M059J (cell line): ENCODE measurements at regions not wholly inside any gene's neighbourhood (a gene's known extent, or its start where the extent isn't known, plus 50 kb on each side); places are given as distances from the start of the nearest gene placed in this dataset.
A peak's percentile ranks its signal among the peaks of the same experiment; 100 is the strongest.

Experiments used
- DNase-seq: peaks from one replicate; pipeline ENCODE4 v3.0.0-alpha.2; 2012; ENCODE audit warnings: low read depth

GRCh38 chr20:10863337-10864060 is 189.7 kb upstream of the JAG1 start:
- peak; percentile 90 for DNase-seq

DNA sequence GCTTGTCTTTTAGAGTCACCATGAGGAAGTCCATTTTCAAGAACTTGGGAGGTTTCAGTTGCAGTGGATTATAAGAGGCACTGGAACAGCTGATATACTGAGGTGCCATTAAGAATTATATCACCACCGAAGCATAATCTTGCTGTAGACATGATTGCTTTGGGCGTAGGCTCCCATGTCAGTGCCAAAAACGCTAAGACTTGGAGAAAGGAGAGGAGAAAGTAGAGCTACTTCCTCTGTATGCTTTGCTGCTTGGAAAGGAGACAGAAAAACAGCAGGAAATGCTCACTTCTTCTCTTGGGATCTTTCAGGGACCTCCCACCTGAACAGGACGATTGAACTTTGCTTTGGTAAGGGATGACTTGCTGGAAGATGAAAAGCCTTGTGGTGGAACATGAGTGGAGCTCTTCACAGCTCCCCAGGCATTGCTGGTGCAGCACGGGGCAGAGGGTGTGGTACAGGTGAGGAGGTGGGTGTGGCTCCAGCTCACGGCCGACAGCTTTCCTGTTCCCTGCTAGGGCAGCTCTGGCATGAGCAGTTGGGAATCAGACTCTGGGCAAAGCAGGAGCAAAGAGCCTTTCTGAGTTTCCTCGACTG is 190.4 kb upstream of the JAG1 start:
- peak; percentile 44 for DNase-seq

GRCh38 chr20:10868299-10868698 is 194.5 kb upstream of the JAG1 start:
- DNase-seq, result no peak

DNA sequence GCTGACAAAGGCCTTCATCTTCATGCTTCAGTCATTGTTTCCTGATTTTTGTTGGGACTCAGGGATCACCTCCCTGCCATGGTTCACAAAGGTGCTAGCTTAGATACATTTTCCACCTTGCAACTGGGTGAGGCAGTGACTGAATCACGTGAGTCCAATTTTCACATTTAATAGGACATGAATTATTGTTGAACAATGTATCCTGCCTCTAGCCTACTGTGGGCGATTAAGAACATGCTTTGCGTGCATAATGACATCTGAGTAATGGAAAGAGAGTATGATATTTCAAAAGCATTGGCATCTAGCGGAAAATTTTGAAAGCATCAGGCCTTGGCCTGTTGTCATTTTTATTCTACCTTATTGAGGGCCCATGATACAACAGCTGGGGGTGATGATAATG is 199.2 kb upstream of the JAG1 start:
- DNase-seq, result no peak

DNA sequence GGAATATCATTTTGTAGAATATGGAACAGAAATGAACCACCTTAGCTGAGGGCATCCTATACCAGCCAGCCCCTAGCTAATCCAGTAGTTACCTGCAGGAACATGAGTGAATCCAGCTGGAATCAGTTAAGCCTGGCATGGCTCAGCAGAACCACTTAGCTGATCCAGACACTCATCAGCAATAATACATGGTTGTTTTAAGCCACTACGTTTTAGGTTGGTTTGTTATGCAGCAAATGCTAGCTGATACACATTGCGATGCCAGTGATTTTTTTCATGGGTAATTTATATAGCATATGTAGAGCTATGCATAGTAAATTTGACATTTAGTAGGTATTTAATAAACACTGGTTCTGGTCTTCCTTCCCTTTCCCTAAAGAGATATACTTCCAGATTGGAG is 201.9 kb upstream of the JAG1 start:
- DNase-seq, result no peak

- no peak for DNase-seq
Observed at GRCh38 chr20:10876558-10876957, 202.8 kb upstream of the JAG1 start.

DNA sequence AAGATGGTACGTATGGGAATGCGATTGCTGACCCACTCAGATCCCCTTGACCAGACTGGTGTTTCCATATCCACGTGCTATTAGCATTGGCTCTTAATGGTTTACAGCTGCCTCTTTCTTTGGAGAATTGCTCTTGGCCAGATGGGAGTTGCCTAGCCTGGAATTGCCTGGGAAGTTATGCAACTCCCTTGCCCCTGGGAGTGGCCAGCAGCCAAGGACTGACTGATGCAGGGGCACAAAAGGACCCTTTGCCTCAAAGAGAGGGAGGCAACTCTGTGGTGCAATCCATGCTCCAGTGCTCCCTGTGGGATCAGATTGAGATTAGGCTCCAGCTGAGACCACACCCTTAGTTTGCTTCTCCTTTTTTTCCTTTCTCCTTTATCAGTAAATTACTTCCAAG is 203.5 kb upstream of the JAG1 start:
- DNase-seq, result no peak

DNA sequence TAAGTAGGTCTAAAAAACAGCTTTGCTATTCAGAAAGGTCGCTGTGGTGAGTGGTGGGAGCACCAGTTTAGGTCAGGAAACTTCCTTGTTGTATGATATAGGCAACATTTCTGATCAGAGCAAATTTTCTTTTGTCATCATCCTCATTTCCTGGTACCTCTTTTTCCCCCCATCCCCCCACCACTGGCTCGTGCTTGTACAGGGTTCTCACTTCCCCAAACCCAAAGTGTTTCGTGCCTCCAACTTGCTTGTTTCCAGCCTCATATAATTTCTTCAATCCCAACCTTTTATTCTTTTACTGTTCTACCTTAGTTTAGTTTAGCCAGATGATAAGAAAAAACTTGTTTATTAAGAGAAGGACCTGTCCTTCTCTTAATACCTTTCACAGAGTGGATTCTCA is 209.4 kb upstream of the JAG1 start:
- DNase-seq, result no peak

DNA sequence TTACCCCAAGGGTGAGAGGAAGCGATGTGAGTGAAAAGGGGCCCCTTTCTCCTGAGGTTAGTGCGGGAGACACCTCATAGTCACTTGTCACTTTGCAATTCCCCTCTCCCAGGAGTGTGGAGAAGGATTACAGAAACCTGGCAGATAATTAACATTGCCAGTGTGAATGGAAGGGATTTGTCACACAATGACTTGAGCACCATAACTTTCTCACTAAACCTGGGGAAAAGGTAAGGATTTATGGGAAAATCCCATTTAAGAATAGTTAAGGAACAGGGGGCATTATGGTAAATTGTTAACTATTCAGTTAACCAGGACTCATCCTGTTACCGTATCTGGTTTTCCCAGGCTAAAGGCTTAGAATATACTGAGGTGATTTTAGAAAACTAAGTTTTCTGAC is 219.5 kb upstream of the JAG1 start:
- no peak for DNase-seq

GRCh38 chr20:10897336-10897735 is 223.5 kb upstream of the JAG1 start:
- no peak for DNase-seq

- no peak for DNase-seq
Observed at GRCh38 chr20:10898552-10898951, 224.8 kb upstream of the JAG1 start.

- DNase-seq, result no peak
Observed at GRCh38 chr20:10902174-10902573, 228.4 kb upstream of the JAG1 start.

GRCh38 chr20:10902576-10903282 is 228.9 kb upstream of the JAG1 start:
- DNase-seq, result no peak

DNA sequence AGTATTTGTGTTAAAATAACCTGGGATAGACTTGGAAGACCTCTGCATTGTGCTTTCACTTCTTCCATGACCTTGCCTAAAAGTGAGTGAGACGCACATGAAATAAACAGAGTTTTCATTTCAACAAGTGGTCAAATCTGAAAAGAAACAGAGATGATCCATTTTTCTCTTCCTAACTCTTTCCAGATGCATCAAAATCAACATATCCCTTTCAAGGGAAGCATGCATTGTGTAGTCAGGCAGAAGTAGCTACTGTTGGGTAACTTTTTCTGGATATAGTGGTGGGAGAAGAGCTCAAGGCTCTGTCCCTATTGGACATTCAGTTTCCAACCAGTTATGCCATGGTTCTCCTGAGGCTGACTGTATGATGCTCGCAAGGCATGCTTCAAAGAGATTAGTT is 233.0 kb upstream of the JAG1 start:
- DNase-seq, result no peak

GRCh38 chr20:10909803-10910202 is 236.0 kb upstream of the JAG1 start:
- no peak for DNase-seq

DNA sequence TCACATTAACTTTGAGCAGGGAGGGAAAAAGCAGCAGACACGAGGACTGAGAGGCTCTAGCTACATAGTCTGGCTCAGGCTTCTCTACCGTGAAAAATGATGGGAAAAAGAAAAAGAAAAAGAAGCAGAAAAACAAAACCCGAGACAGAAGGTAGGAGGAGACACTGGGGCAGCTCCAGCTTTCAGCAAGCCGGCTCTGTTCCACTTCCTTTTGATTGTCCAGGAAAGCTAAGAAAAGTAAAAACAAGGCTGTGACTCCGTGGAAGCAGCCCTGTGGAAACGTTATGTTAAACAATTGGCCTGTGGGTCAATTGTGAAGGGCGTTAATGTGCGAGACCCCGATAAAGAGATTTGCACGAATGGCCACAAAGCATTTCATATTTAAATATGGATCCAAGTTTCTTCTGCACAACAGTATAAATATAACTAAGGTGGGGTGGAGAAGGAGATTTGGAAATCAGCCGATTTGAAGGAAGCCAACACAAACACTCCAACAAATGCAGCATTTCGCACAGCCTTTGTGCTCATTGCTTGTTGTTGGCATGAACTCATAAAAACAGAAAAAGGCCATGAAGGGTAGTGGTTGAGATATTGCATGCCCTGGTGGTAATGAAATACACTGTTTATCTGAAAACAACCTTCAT is 236.9 kb upstream of the JAG1 start:
- DNase-seq, result no peak

DNA sequence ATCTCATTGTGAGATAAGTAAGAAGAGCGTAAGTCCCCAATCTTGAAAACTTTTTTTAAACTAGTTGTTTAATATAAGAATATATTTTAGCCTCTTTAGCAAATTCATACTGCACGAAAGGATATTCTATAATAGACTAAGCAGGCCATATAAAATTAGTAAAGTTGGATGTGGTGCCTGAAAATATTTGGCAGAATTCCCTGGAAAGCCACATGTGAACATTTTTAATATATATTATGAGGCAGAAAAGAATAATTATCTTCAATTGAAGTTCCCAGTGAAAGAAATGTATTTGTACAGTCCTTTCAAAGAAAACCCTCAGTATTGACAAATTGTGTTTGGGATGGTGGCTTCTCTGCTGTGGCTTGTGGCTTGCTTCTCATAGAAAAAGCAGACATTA is 237.5 kb upstream of the JAG1 start:
- no peak for DNase-seq

DNA sequence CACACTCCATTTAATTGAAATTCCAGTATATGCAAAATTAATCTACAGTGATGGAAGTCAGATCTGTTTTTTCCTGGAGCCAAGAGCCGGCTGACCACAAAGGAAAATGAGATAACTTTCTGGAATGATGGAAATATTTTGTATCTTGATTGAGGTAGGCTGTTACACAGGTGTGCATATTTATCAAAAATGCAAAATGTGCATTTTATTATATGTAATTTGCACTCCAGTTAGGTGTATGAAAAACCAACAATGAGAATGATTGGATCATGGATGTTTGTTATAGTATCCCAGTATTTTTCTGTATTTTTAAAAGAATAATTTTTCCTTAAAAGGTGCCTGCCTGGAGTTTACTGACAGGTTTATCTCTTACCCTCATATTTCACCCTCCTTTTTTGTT is 242.0 kb upstream of the JAG1 start:
- DNase-seq, result no peak

DNA sequence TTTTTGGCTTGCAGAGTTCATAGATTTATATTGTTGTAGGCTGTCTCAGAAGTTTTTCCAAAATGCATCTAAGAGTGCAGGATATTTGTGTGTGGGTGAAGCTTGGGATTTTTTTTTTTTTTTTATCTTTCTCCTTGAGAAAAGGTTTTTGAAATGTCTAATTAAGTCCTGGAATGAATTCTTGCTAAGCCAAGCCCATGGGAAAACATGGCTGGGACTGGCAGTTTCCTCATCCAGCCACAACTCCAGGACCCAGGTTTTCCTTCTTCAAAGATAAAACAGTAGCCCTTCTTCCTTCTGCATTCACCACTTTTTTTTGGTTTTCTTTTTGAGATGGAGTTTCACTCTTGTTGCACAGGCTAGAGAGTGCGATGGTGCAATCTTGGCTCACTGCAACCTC is 242.5 kb upstream of the JAG1 start:
- DNase-seq, result no peak

DNA sequence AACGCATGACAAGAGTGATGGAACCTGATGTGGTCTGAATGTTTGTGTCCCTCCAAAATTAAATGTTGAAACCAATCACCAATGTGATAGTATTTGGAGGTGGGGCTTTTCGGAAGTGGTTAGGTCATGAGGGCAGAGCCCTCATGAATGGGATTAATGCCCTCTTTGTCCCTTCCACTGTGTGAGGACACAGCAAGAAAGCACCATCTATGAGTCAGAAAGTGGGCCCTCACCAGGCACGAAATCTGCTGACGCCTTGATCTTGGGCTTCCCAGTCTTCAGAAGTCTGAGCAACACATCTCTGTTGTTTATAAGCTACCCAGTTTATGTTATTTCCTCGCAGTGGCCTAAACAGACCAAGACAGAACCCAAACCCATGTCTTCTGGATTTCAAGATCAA is 244.0 kb upstream of the JAG1 start:
- no peak for DNase-seq

DNA sequence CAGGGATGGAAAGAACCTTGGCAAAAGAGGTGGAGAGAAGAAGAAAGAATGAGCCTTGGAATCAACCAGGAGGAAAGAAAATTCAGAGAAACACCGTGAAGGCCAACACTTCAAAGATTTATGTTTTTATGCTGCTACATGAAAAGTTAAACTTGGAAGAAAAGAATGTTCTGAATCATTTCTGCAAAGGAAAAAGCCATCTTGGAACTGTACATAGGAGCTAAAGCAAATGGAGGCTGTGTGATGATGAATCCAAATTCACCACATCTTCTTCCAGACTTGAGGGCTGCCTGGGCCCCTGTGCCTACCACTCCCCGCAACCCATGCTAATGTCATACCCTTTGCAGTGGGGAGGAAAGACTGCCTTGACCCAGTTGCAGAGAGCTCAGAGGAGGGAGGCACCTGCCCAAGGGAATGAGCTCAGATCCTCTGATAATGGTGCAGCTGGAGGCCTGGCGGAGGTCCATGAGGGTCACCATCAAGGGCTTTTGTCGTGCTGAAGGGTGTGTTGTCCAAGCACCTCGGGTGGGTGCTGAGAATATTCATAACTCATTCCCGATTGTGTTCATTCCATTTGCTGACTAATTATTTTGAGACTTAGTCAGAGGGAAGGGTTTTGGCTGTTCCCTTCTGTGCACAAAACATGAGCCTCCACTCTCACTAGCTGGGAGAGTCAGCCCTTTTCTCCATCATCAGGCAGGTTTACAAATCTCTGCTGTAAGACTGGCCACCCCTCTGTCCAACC is 245.8 kb upstream of the JAG1 start:
- peak; percentile 85 for DNase-seq

GRCh38 chr20:10920396-10920795 is 246.6 kb upstream of the JAG1 start:
- no peak for DNase-seq
